OCI-LY3 (cell line): ENCODE measurements at regions not wholly inside any gene's neighbourhood (a gene's known extent, or its start where the extent isn't known, plus 50 kb on each side); places are given as distances from the start of the nearest gene placed in this dataset.

Experiments
- H2AFZ ChIP-seq: fragments of 200-600, 300-600 bp; shearing (Covaris generic); 2 replicates; pipeline ENCODE4 v1.6.0; 2014; ENCODE audit warnings: antibody characterized with exemption, low read depth, low read length
- H3K27ac ChIP-seq: fragments of 200-600, 300-600 bp; sonication (generic); 2 replicates; pipeline ENCODE4 v1.5.1; 2014; ENCODE audit warnings: mild to moderate bottlenecking, low read length, moderate library complexity, mixed read lengths
- H3K27me3 ChIP-seq: fragments of 200-600, 300-600 bp; sonication (generic); 2 replicates; pipeline ENCODE4 v1.6.1; 2014; ENCODE audit warnings: low read depth, low read length, mixed read lengths
- H3K36me3 ChIP-seq: fragments of 200-600, 300-600 bp; sonication (generic); replicated peaks from 2 replicates; pipeline ENCODE3; 2014; ENCODE audit warnings: low read depth, low read length, mixed read lengths
- H3K4me1 ChIP-seq: fragments of 300-600, 200-600 bp; sonication (generic); 2 replicates; pipeline ENCODE4 v1.6.1; 2014; ENCODE audit warnings: low read length, mixed read lengths
- H3K4me2 ChIP-seq: fragments of 200-600, 300-600 bp; sonication (generic); 2 replicates; pipeline ENCODE4 v1.6.1; 2014; ENCODE audit warnings: low read length, mixed read lengths
- H3K4me3 ChIP-seq: fragments of 300-600, 200-600 bp; sonication (generic); 2 replicates; pipeline ENCODE4 v1.5.1; 2014; ENCODE audit warnings: antibody characterized with exemption, mild to moderate bottlenecking, low read length, moderate library complexity
- H3K79me2 ChIP-seq: fragments of 300-600, 200-600 bp; shearing (Covaris generic); 2 replicates; pipeline ENCODE4 v1.6.1; 2014; ENCODE audit warnings: mild to moderate bottlenecking, low read length, mixed read lengths
- H3K9ac ChIP-seq: fragments of 300-600, 200-600 bp; shearing (Covaris generic); 2 replicates; pipeline ENCODE4 v1.6.0; 2014; ENCODE audit warnings: mild to moderate bottlenecking, low read length, moderate library complexity
- H3K9me3 ChIP-seq: fragments of 200-600, 300-600 bp; shearing (Covaris generic); 2 replicates; pipeline ENCODE4 v1.6.1; 2014; ENCODE audit warnings: low read length, mixed read lengths; ENCODE audit not compliant: insufficient read depth
- H4K20me1 ChIP-seq: fragments of 200-600, 300-600 bp; sonication (generic); 2 replicates; pipeline ENCODE4 v1.6.1; 2016; ENCODE audit warnings: low read length, mixed read lengths; ENCODE audit not compliant: insufficient read depth
- CTCF ChIP-seq: fragments of 200-600, 300-600 bp; sonication (generic); IDR thresholded peaks from 2 replicates; pipeline ENCODE4 v1.5.1; 2014; ENCODE audit warnings: antibody characterized with exemption, low read length, low read depth
- EZH2phosphoT487 ChIP-seq: fragments of 200-600 bp; shearing (Covaris generic); IDR thresholded peaks from 2 replicates; pipeline ENCODE4 v1.6.1; 2018; ENCODE audit warnings: antibody characterized with exemption, mixed run types, low read depth

- Histone ChIP-seq H3K4me2 (no peak overlapping the region), H3K4me1 (no peaks in the 10 kb centered on the region), H3K9ac (no peak overlapping the region), H3K27ac (no peak overlapping the region), H3K36me3 (no peaks in the 10 kb centered on the region), H3K79me2 (no peaks in the 10 kb centered on the region), H3K27me3 (peaks cover 11% of the 10 kb centered on the region), H4K20me1 (no peaks in the 10 kb centered on the region), H2AFZ (no peak overlapping the region), H3K4me3 (no peak overlapping the region), H3K9me3 (no peaks in the 10 kb centered on the region)
- no peak for TF ChIP-seq EZH2phosphoT487
- TF ChIP-seq CTCF, result no peak
Observed at GRCh38 chr1:116203181-116203723, 92.1 kb downstream of the MAB21L3 start.

- H3K4me1 ChIP-seq, result no peaks in the 10 kb centered on the region
- no peak overlapping the region for H3K4me2 ChIP-seq
- TF ChIP-seq EZH2phosphoT487 (no peak), CTCF (no peak)
- H3K4me3 ChIP-seq, result no peak overlapping the region
- no peaks in the 10 kb centered on the region for H4K20me1 ChIP-seq
- no peak overlapping the region for H3K9ac ChIP-seq
- peaks cover 11% of the 10 kb centered on the region for H3K27me3 ChIP-seq
- no peaks in the 10 kb centered on the region for H3K36me3 ChIP-seq
- H3K79me2 ChIP-seq, result no peaks in the 10 kb centered on the region
- no peak overlapping the region for H2AFZ ChIP-seq
- H3K27ac ChIP-seq, result no peak overlapping the region
- no peaks in the 10 kb centered on the region for H3K9me3 ChIP-seq
Observed at GRCh38 chr1:116203920-116204319, 92.7 kb downstream of the MAB21L3 start.

DNA sequence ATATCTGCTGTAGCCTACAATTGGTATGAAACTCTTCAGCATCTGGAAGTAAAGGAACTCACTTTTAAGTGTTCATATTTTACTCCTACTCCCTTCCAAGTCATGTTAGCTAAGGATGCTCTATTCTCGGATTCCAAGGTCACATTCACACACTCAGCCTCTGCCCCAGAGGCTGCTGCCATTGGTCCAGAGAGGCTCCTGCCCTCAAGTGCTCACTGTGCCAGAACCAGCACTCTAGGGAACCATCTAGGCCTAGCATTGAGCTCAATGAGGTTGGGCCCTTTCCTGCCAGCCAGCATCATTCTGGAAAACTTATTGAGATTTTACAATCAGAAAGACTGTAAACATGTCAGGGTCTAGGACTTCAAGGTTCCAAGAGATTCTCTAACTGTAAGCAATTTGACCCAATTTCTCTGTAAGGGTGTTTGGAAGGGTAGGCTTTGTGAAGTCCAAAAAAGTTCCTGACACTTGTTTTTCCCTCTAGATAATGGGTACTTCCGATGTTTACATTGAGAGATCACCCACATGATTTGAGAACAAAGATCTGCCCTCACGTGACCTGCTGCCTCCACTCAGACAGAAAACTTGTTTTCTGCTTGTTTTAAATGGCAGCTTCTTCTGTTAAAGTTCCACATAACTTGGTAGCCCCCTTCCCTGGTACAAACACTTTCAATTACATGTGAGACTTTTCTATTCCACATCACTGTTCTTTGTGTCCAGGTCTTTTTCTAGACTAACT, 94.9 kb downstream of the MAB21L3 start:
- H4K20me1 ChIP-seq, result no peaks in the 10 kb centered on the region
- no peak overlapping the region for H3K4me3 ChIP-seq
- no peak overlapping the region for H3K9ac ChIP-seq
- H3K4me1 ChIP-seq, result no peaks in the 10 kb centered on the region
- H3K9me3 ChIP-seq, result no peaks in the 10 kb centered on the region
- H3K27me3 ChIP-seq, result peaks cover 7% of the 10 kb centered on the region; the same call in 1 of the 2 replicates
- H2AFZ ChIP-seq, result no peak overlapping the region
- no peak overlapping the region for H3K4me2 ChIP-seq
- H3K27ac ChIP-seq, result no peak overlapping the region
- TF ChIP-seq CTCF (no peak), EZH2phosphoT487 (no peak)
- H3K36me3 ChIP-seq, result no peaks in the 10 kb centered on the region
- no peaks in the 10 kb centered on the region for H3K79me2 ChIP-seq

GRCh38 chr1:116207126-116207735, 96.0 kb downstream of the MAB21L3 start:
- Histone ChIP-seq H3K9ac (no peak overlapping the region), H4K20me1 (no peaks in the 10 kb centered on the region), H3K79me2 (no peaks in the 10 kb centered on the region), H3K36me3 (no peaks in the 10 kb centered on the region), H2AFZ (no peak overlapping the region), H3K9me3 (no peaks in the 10 kb centered on the region), H3K27ac (no peak overlapping the region), H3K4me2 (no peak overlapping the region), H3K27me3 (0 out of 2 replicates have a peak, but pooled peaks cover 5% of the 10 kb centered on the region), H3K4me1 (no peaks in the 10 kb centered on the region), H3K4me3 (no peak overlapping the region)
- TF ChIP-seq EZH2phosphoT487 (no peak), CTCF (no peak)
